ENCODE measurements at regions not wholly inside any gene's neighbourhood (a gene's known extent, or its start where the extent isn't known, plus 50 kb on each side); places are given as distances from the start of the nearest gene placed in this dataset.

DNA sequence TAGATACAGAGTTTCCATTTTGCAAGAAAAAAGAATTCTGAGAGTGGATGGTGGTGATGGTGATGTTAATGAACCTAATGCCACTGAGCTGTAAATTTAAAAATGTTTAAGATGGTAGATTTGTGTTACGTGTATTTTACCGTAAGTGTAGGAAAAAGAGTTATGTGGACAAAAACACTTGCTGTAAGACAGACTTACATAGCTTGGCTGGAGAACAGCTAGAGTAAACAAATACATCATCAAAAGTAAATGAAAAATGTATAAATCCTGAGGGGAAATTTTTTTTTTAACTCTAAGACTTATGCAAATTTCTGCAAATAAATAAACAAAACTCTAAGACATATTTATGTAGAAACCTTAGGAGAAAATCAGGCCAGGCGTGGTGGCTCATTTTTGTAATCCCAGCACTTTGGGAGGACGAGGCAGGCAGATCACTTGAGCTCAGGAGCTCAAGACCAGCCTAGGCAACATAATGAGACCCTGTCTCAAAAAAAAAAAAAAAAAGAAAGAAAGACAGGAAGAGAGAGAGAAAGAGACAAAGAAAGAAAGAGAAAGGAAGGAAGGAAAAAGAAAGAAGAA lies 66.2 kb upstream of the CDK13 start:
- no peak for DNase-seq (ENCODE audit: low read depth in 1 of 2, low spot score in 1 of 2)

DNA sequence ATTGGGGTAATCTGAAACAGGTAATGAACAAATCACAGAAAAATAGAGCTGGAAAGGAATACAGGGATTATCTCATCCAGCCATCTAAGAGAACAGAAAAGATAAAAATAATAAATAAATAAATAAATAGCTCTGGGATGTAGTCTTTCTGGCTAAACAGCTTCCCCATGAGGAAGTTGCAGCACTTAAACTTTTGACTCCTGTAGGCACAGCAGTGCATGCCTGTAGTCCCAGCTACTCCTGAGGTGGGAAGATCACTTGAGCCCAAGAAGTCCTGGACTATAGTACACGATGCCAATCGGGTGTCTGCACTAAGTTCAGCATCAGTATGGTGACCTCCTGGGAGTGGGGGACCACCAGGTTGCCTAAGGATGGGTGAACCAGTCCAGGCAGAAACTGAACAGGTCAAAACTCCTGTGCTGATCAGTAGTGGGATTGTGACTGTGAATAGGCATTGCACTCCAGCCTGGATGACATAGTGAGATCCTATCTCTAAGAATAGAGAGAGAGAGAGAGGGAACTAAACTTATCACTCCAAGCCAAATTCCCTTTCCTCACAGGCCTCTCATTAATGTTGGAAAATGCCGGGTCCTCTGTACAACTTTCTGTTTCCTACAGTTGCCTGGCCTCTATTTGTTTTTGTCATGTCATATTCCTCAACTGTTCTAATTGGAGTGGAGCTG lies 61.7 kb upstream of the CDK13 start:
- no peak for DNase-seq (ENCODE audit: low read depth in 1 of 2, low spot score in 1 of 2)

DNA sequence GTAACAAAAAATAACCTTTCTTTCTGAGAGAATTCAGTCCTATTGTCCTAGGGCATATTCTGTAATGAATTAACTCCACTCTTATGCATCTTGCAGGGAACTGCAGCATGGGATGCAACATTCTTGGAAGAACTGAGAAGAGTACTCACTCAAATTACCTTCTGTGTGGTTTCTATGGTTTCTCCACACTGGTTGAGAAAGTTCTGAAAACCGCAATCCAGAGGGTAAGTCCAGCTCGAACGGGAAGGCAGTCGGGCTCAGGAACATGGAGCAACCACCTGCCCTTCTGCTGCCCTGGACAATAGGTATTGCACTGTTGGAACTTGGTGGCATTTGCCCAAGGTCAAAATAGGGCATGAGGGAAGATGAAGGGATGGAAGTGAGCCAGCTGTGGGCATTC lies 59.6 kb upstream of the CDK13 start:
- DNase-seq (ENCODE audit: low read depth in 1 of 2, low spot score in 1 of 2) = no peak

DNA sequence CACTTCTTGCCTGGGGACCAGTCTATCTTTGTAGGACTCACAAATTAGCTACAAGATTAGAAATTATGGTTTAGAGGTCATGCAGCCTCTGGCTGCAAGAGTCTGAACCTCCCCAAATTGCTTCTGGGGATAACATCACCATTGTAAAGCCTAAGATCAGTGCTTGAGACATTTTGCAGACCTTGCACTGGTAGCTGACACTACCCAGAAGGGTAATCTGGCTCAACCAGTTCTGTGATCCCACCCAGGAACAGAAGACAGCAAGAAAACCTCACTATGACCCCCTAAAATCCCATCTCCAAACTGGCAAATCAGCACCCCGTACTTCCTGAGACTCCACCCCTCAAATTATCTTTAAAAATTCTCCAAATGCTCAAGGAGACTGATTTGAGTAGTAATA lies 58.2 kb upstream of the CDK13 start:
- no peak for DNase-seq (ENCODE audit: low read depth in 1 of 2, low spot score in 1 of 2)

DNA sequence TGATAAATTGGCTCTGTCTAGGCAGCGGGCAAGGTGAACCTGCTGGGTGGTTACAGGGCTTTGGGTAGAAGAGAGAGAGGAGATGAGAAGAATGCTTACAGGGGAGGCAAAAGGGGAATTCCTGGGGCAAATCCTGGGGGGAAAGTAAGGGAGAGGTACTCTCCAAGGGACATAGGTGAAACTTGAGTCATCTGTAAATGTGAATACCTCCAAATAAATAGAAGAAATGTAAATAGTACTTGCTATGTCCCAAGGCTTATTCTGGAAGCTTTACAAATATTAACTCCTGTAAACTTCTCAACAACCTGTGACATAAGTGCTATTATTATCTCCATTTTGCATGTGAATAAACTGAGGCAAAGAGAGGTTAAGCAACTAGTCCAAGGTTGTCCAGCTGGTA lies 57.7 kb upstream of the CDK13 start:
- no peak for DNase-seq (ENCODE audit: low read depth in 1 of 2, low spot score in 1 of 2)

DNA sequence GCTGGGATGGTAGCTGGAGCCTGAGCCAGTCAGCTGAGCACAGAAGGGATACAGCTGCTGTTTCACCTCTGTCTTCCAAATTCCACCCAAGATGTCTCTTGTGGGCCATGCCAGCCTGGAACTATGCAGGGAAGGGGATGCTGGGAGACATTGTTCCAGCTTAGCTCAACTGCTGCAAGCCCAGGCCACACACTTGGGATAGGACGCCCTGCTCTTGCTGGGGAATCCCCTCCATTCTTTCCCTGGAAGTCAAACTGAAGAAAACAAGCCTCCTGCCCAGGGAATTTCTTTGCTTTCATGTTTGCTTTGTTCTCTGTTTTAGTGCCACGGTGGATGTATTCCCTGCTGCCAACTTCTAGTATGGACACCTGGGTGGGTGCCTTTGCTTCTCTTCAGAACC lies 55.2 kb upstream of the CDK13 start:
- no peak for DNase-seq (ENCODE audit: low read depth in 1 of 2, low spot score in 1 of 2)

DNA sequence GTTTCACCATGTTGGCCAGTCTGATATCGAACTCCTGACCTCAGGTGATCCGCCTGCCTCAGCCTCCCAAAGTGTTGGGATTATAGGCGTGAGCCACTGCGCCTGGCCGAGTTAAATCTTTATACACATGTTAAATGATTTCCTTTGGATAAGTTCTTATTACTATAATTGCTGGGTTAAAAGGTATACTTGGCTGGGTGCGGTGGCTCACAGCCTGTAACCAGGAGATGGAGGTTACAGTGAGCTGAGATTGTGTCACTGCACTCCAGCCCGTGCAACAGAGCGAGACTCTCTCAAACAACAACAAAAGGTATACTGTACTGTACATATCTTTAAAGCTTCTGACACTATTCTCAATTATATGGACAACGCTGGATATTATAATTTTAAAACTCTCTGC lies 53.2 kb upstream of the CDK13 start:
- DNase-seq (ENCODE audit: low read depth in 1 of 2, low spot score in 1 of 2) = no peak

DNA sequence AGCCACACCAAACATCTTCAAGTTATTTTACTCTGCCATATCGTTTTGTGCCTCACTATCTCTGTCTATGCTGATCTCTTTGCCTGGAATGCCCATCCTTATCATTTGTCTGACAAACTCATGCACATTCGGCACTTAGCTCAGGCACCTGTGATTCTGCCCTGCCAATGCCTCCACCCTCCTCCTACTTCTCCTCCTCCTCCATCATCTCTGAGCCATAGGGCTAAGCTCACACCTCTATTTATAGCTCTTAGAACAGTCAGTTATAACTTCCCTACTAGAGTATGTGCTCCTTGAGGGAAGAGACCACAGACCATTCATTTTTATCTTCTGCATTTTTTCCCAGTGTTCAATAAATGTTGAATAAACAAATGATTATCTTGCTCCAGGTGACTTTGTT lies 51.2 kb upstream of the CDK13 start:
- DNase-seq (ENCODE audit: low read depth in 1 of 2, low spot score in 1 of 2) = no peak
